HepG2 (cell line): ENCODE measurements at regions not wholly inside any gene's neighbourhood (a gene's known extent, or its start where the extent isn't known, plus 50 kb on each side); places are given as distances from the start of the nearest gene placed in this dataset.

Experiments used
- ATAC-seq: fragments of 200-7000 bp; cut with Tn5 transposase; 3 replicates; pipeline ENCODE4 v1.9.1; 2020; ENCODE audit warnings: mild to moderate bottlenecking, moderate library complexity
- BruUV-seq: library from RNA; stranded (reverse); fragments of 400-500 nt; replicated peaks from 2 replicates; lab custom pipeline; 2021; lab: Mats Ljungman, UMichigan
- CTCF ChIA-PET: fragments of 300-600 bp; formaldehyde crosslinking; extraction: SDS; loops from one replicate; lab custom pipeline; 2021; ENCODE audit warnings: low total read pairs, inconsistent platforms, low intra/inter-chr PET ratio; lab: Yijun Ruan, JAX
- POLR2A ChIA-PET: fragments of 350-600 bp; sonication (Branson Sonifier 250); formaldehyde crosslinking; loops from one replicate; lab custom pipeline; 2020; ENCODE audit warnings: antibody characterized with exemption, inconsistent platforms; lab: Yijun Ruan, JAX
- DNase-seq: peaks from one replicate; pipeline ENCODE4 v3.0.0-alpha.2; 2015; ENCODE audit warnings: low spot score
- FAIRE-seq: peaks from 3 replicates; lab custom pipeline; 2011; peaks lifted over from hg19 to GRCh38; lab: Jason Lieb, UNC
- H2AFZ ChIP-seq: one replicate; pipeline ENCODE4 v1.6.1; 2011; ENCODE audit warnings: low read length, inconsistent platforms
- H3K27ac ChIP-seq: fragments of 300-600 bp; 3 replicates; pipeline ENCODE4 v1.8.0; 2011; ENCODE audit warnings: mixed run types, mild to moderate bottlenecking, mixed read lengths, low read length, inconsistent platforms; ENCODE audit not compliant: insufficient read depth; ENCODE audit errors: extremely low read length
- H3K27me3 ChIP-seq, 2 experiments: fragments of 200-600 bp in 1 of 2; 2 replicates in 1 of 2; 3 replicates in 1 of 2; pipeline versions ENCODE4 v1.6.0 to v1.8.0; 2011; ENCODE audit warnings: low read length in 2 of 2, mild to moderate bottlenecking in 2 of 2, moderate library complexity in 2 of 2, inconsistent platforms in 1 of 2; ENCODE audit not compliant: insufficient read depth in 2 of 2, control insufficient read depth in 1 of 2
- H3K36me3 ChIP-seq, 2 experiments: fragments of 200-600 bp in 1 of 2; replicated peaks in 1 of 2; 2 replicates in 1 of 2; 3 replicates in 1 of 2; pipeline versions ENCODE4 v1.5.1 to v1.8.0; 2011; ENCODE audit warnings: low read length in 2 of 2, inconsistent platforms in 1 of 2; ENCODE audit not compliant: insufficient read depth in 2 of 2, control insufficient read depth in 1 of 2
- H3K4me1 ChIP-seq: 2 replicates; pipeline ENCODE4 v1.5.1; 2012; ENCODE audit warnings: low read length, inconsistent platforms; ENCODE audit not compliant: insufficient read depth
- H3K4me2 ChIP-seq: 2 replicates; pipeline ENCODE4 v1.6.0; 2011; ENCODE audit warnings: low read depth, low read length, inconsistent platforms
- H3K4me3 ChIP-seq, 3 experiments: fragments of 200-600 bp in 1 of 3; sonication (generic), shearing (Covaris generic) in 1 of 3; replicated peaks in 1 of 3; 2 replicates each; pipeline ENCODE4 v1.5.1; 2011 to 2016; ENCODE audit warnings: low read length in 3 of 3, inconsistent platforms in 2 of 3, low read depth in 2 of 3, mild to moderate bottlenecking in 2 of 3, control low read depth in 1 of 3, mixed read lengths in 1 of 3; ENCODE audit not compliant: insufficient read depth in 1 of 3
- H3K79me2 ChIP-seq: one replicate; pipeline ENCODE4 v1.6.1; 2011; ENCODE audit warnings: low read length, inconsistent platforms; ENCODE audit not compliant: insufficient read depth
- H3K9ac ChIP-seq: 2 replicates; pipeline ENCODE4 v1.6.0; 2011; ENCODE audit warnings: mild to moderate bottlenecking, low read depth, low read length, inconsistent platforms; ENCODE audit not compliant: insufficient read depth
- H3K9me3 ChIP-seq: 2 replicates; pipeline ENCODE4 v1.5.1; 2012; ENCODE audit warnings: mild to moderate bottlenecking, low read length
- H4K20me1 ChIP-seq: 2 replicates; pipeline ENCODE4 v1.6.0; 2011; ENCODE audit warnings: inconsistent platforms, mild to moderate bottlenecking, low read length, moderate library complexity; ENCODE audit not compliant: insufficient read depth
- ATM ChIP-seq: fragments of 450-650 bp; IDR thresholded peaks from 2 replicates; pipeline ENCODE4 v1.7.1; 2017; ENCODE audit warnings: mild to moderate bottlenecking, borderline replicate concordance
- FLYWCH1 ChIP-seq: sonication (generic); formaldehyde crosslinking; IDR thresholded peaks from 2 replicates; pipeline ENCODE4 v1.8.1; 2023; ENCODE audit warnings: mild to moderate bottlenecking, missing genetic modification reagents
- FOSL1 ChIP-seq: sonication (generic); formaldehyde crosslinking; IDR thresholded peaks from 2 replicates; pipeline ENCODE4 v1.9.0; 2021; ENCODE audit warnings: missing genetic modification reagents, borderline replicate concordance
- HES4 ChIP-seq: sonication (generic); formaldehyde crosslinking; IDR thresholded peaks from 2 replicates; pipeline ENCODE4 v1.9.0; 2021; ENCODE audit warnings: mild to moderate bottlenecking, missing genetic modification reagents, borderline replicate concordance
- JARID2 ChIP-seq: sonication (generic); formaldehyde crosslinking; IDR thresholded peaks from 2 replicates; pipeline ENCODE4 v1.8.1; 2023; ENCODE audit warnings: missing genetic modification reagents, inconsistent platforms; ENCODE audit not compliant: insufficient replicate concordance
- KMT2A ChIP-seq: sonication (generic); formaldehyde crosslinking; IDR thresholded peaks from 2 replicates; pipeline ENCODE4 v1.4.0; 2020; ENCODE audit warnings: missing genetic modification reagents
- MBNL3 ChIP-seq: fragments of 250-450 bp; sonication (Bioruptor Pico); conservative IDR thresholded peaks from 2 replicates; pipeline ENCODE4 v1.8.0; 2022; ENCODE audit warnings: mild to moderate bottlenecking, inconsistent platforms
- MIXL1 ChIP-seq: IDR thresholded peaks from 2 replicates; pipeline ENCODE4 v1.6.1; 2016
- PRDM15 ChIP-seq: sonication (generic); formaldehyde crosslinking; IDR thresholded peaks from 2 replicates; pipeline ENCODE4 v1.4.0; 2020; ENCODE audit warnings: missing genetic modification reagents
- SAFB2 ChIP-seq: sonication (generic); formaldehyde crosslinking; IDR thresholded peaks from 2 replicates; pipeline ENCODE4 v1.5.1; 2020; ENCODE audit warnings: missing genetic modification reagents, low read depth, mild to moderate bottlenecking, borderline replicate concordance
- SMAD9 ChIP-seq: sonication (generic); formaldehyde crosslinking; IDR thresholded peaks from 2 replicates; pipeline ENCODE4 v1.5.1; 2020; ENCODE audit warnings: mild to moderate bottlenecking, missing genetic modification reagents
- SNAPC2 ChIP-seq: sonication (generic); formaldehyde crosslinking; IDR thresholded peaks from 2 replicates; pipeline ENCODE4 v1.8.1; 2022; ENCODE audit warnings: mild to moderate bottlenecking, missing genetic modification reagents
- ZNF225 ChIP-seq: sonication (generic); formaldehyde crosslinking; IDR thresholded peaks from 2 replicates; pipeline ENCODE4 v1.4.0; 2020; ENCODE audit warnings: mild to moderate bottlenecking, missing genetic modification reagents
- ZNF326 ChIP-seq: sonication (generic); formaldehyde crosslinking; IDR thresholded peaks from 2 replicates; pipeline ENCODE4 v1.4.0; 2020; ENCODE audit warnings: missing genetic modification reagents, borderline replicate concordance
- ZNF484 ChIP-seq: sonication (generic); formaldehyde crosslinking; IDR thresholded peaks from 2 replicates; pipeline ENCODE4 v1.5.1; 2020; ENCODE audit warnings: mild to moderate bottlenecking, low read depth, missing genetic modification reagents, borderline replicate concordance
- ZNF530 ChIP-seq: sonication (generic); formaldehyde crosslinking; IDR thresholded peaks from 2 replicates; pipeline ENCODE4 v1.5.0; 2020; ENCODE audit warnings: low read depth, mild to moderate bottlenecking, missing genetic modification reagents
- ZNF777 ChIP-seq: sonication (generic); formaldehyde crosslinking; IDR thresholded peaks from 2 replicates; pipeline ENCODE4 v1.4.0; 2020; ENCODE audit warnings: missing genetic modification reagents
- WGBS: methylation state at CpG from one replicate; pipeline ENCODE4 v1.1.6; 2017; ENCODE audit warnings: low lambda C conversion rate; 5-methylcytosine and 5-hydroxymethylcytosine counted together
- in situ Hi-C: cut with HindIII; loops from 2 replicates; pipeline ENCODE4 v1.10.0; 2017; ENCODE audit warnings: low pct_unique_long_range_greater_than_20kb; ENCODE audit not compliant: extremely low pct_ligation_motif_present
- intact Hi-C: fragments of 100-400 bp; cut with micrococcal nuclease; formaldehyde crosslinking; loops from one replicate; pipeline ENCODE4 v1.10.0; 2022; ENCODE audit not compliant: unreplicated experiment
- TF ChIP-seq, protein P1 (sequence below): sonication (generic); formaldehyde crosslinking; IDR thresholded peaks from 2 replicates; pipeline ENCODE4 v1.8.1; 2023; ENCODE audit warnings: mild to moderate bottlenecking, inconsistent platforms, moderate library complexity, missing genetic modification reagents, borderline replicate concordance

DNA sequence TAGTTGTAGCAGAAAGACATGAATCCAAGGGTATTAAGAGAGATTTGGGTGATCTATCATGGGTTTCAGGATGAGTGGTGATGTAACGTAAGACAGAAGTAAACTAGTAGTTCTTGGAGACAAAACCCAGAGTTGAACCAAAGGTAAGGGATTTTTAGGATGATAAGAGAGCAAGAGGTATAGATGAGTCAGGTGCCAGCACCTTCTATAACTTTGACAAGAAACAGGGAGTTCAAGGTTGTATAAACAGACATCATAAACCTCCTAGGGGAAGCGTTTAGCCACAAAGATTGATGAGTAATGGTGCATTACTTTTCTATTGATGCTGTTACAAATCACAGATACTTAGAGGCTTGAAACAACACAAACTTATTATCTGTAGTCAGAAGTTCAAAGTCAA lies 447.3 kb upstream of the ARHGEF26 start:
- BruUV-seq = no TSS peak

DNA sequence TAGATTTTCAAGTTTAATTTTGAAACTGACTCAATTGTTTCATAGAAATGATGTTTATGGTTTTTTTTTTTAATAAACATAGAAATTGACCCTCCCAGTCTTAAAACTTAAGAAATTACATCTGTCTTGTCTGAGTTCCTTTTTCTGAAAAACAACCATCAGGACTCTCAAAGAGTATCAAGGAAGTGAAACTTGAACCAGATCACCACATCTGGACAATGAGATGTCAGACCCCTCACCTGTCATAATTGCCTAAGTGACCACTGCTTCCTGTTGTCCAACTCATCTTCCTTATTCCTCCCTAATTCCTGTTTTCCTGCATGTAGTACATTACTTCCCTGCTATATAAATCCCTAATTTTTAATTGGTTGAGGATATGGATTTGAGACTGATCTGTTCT lies 441.5 kb upstream of the ARHGEF26 start:
- H3K4me1 ChIP-seq = no peaks in the 10 kb centered on the region
- H3K36me3 ChIP-seq = no peaks in the 10 kb centered on the region
- no peak overlapping the region for H3K4me3 ChIP-seq
- ATAC-seq (no peak), DNase-seq (no peak), FAIRE-seq (no peak)
- no peak overlapping the region for H3K4me2 ChIP-seq
- no TSS peak for BruUV-seq
- H3K79me2 ChIP-seq = no peaks in the 10 kb centered on the region
- no peaks in the 10 kb centered on the region for H4K20me1 ChIP-seq
- ChIA-PET POLR2A (no interaction called here), CTCF (no interaction called here)
- in situ Hi-C loops = no loop called here
- no peaks in the 10 kb centered on the region for H3K27me3 ChIP-seq
- intact Hi-C loops = no loop called here
- no peak overlapping the region for H2AFZ ChIP-seq
- H3K9me3 ChIP-seq = no peaks in the 10 kb centered on the region
- no peak overlapping the region for H3K27ac ChIP-seq
- no peak overlapping the region for H3K9ac ChIP-seq
- TF ChIP-seq ZNF777 (CRISPR knock-in tag) (no peak), ZNF225 (CRISPR knock-in tag) (no peak), MIXL1 (CRISPR knock-in tag) (no peak), SNAPC2 (CRISPR knock-in tag) (no peak), SMAD9 (no peak), PRDM15 (CRISPR knock-in tag) (no peak), MBNL3 (CRISPR knock-in tag) (no peak), ZNF484 (no peak), HES4 (no peak), SAFB2 (CRISPR knock-in tag) (no peak), FLYWCH1 (CRISPR knock-in tag) (no peak), ATM (no peak), KMT2A (CRISPR knock-in tag) (no peak)
- TF ChIP-seq, protein P1, sequence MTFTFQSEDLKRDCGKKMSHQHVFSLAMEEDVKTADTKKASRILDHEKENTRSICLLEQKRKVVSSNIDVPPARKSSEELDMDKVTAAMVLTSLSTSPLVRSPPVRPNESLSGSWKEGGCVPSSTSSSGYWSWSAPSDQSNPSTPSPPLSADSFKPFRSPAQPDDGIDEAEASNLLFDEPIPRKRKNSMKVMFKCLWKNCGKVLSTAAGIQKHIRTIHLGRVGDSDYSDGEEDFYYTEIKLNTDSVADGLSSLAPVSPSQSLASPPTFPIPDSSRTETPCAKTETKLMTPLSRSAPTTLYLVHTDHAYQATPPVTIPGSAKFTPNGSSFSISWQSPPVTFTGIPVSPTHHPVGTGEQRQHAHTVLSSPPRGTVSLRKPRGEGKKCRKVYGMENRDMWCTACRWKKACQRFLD (CRISPR knock-in tag) = no peak

More for the DNA sequence above, 447.3 kb upstream of the ARHGEF26 start:
- no peak for ATAC-seq
- 7% methylated on average over 2 of the region's 2 CpGs for WGBS
- no peaks in the 10 kb centered on the region for H3K9me3 ChIP-seq
- ChIA-PET CTCF (no interaction called here), POLR2A (no interaction called here)
- DNase-seq = no peak
- H3K79me2 ChIP-seq = no peaks in the 10 kb centered on the region
- H3K4me1 ChIP-seq = no peaks in the 10 kb centered on the region
- no peaks in the 10 kb centered on the region for H3K36me3 ChIP-seq
- H3K27ac ChIP-seq = no peak overlapping the region
- intact Hi-C loops = no loop called here
- H3K27me3 ChIP-seq = no peaks in the 10 kb centered on the region
- no peaks in the 10 kb centered on the region for H4K20me1 ChIP-seq
- H3K4me2 ChIP-seq = no peak overlapping the region
- no peak for FAIRE-seq
- in situ Hi-C loops = no loop called here
- H3K4me3 ChIP-seq = no peak overlapping the region
- TF ChIP-seq JARID2 (CRISPR knock-in tag) = no peak
- no peak for TF ChIP-seq ZNF326 (CRISPR knock-in tag)
- no peak for TF ChIP-seq ZNF530 (CRISPR knock-in tag)
- TF ChIP-seq FOSL1 (CRISPR knock-in tag) = no peak
- TF ChIP-seq, all 625 proteins: peak for 0
- H2AFZ ChIP-seq = no peak overlapping the region
- H3K9ac ChIP-seq = no peak overlapping the region
